ENCODE measurements at regions not wholly inside any gene's neighbourhood (a gene's known extent, or its start where the extent isn't known, plus 50 kb on each side); places are given as distances from the start of the nearest gene placed in this dataset.

DNA sequence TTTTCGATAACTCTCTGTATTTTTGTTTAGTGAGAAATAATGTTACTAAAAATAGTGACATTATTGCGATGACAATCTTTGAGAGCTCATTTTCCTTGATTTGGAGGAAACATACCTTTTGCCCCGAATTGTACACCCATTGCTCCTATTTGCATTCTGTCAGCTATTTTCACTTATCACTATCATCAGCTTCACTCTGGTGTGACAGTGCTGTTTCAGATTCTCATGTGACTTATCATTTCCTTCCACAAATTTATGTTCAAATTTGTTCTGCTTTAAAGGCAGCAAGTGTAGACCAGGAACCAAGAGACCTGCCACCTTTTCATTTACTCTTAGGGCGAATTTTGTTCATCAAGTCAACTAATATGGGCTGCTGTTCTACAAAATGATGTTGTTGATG lies 179.4 kb downstream of the RBM46 start:
- Mint-ChIP-seq H3K4me1 (ENCODE audit: low read depth, unreplicated experiment) (no peaks in the 10 kb centered on the region), H3K27ac (ENCODE audit: unreplicated experiment) (no peak overlapping the region), H3K4me3 (ENCODE audit: low read depth, unreplicated experiment) (no peak overlapping the region), H3K27me3 (ENCODE audit: unreplicated experiment) (no peaks in the 10 kb centered on the region), H3K9me3 (ENCODE audit: low read depth, unreplicated experiment) (peaks cover 2% of the 10 kb centered on the region), H3K36me3 (ENCODE audit: insufficient read depth, unreplicated experiment) (no peaks in the 10 kb centered on the region)
- CTCF ChIA-PET, result no interaction called here
- no peak for DNase-seq
- BruUV-seq (replicated peaks), result no TSS peak
- intact Hi-C loops (cut with micrococcal nuclease; ENCODE audit: unreplicated experiment), result no loop called here
- TF ChIP-seq, protein P1, sequence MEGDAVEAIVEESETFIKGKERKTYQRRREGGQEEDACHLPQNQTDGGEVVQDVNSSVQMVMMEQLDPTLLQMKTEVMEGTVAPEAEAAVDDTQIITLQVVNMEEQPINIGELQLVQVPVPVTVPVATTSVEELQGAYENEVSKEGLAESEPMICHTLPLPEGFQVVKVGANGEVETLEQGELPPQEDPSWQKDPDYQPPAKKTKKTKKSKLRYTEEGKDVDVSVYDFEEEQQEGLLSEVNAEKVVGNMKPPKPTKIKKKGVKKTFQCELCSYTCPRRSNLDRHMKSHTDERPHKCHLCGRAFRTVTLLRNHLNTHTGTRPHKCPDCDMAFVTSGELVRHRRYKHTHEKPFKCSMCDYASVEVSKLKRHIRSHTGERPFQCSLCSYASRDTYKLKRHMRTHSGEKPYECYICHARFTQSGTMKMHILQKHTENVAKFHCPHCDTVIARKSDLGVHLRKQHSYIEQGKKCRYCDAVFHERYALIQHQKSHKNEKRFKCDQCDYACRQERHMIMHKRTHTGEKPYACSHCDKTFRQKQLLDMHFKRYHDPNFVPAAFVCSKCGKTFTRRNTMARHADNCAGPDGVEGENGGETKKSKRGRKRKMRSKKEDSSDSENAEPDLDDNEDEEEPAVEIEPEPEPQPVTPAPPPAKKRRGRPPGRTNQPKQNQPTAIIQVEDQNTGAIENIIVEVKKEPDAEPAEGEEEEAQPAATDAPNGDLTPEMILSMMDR (IDR thresholded peaks at IDR 0.05; ENCODE audit: unreplicated experiment), result no peak

DNA sequence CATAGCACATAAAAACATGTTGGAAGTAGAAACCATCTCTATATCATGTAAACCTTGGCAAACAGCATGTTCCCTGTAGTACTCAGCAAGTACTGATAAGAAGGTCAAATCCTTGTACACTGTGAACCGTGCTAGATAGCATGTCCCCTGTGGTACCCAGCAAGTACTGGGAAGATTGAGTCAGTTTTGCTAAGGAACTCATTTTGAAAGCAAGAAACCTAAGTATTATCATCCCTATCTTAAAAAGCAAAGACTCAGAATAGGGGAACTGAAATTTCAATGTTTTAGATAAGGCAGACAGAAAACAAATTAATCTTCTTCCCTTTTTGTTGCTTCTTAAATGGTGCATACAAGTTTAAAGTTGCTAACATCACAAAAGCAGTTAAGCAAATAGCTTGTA lies 180.2 kb downstream of the RBM46 start:
- Mint-ChIP-seq H3K4me3 (ENCODE audit: low read depth, unreplicated experiment) (no peak overlapping the region), H3K36me3 (ENCODE audit: insufficient read depth, unreplicated experiment) (no peaks in the 10 kb centered on the region), H3K27me3 (ENCODE audit: unreplicated experiment) (no peaks in the 10 kb centered on the region), H3K27ac (ENCODE audit: unreplicated experiment) (no peak overlapping the region), H3K4me1 (ENCODE audit: low read depth, unreplicated experiment) (no peaks in the 10 kb centered on the region), H3K9me3 (ENCODE audit: low read depth, unreplicated experiment) (peaks cover 2% of the 10 kb centered on the region)
- intact Hi-C loops (cut with micrococcal nuclease; ENCODE audit: unreplicated experiment), result no loop called here
- CTCF ChIA-PET, result no interaction called here
- no peak for DNase-seq
- no TSS peak for BruUV-seq (replicated peaks)
- TF ChIP-seq, protein P1 (IDR thresholded peaks at IDR 0.05; ENCODE audit: unreplicated experiment), result no peak

DNA sequence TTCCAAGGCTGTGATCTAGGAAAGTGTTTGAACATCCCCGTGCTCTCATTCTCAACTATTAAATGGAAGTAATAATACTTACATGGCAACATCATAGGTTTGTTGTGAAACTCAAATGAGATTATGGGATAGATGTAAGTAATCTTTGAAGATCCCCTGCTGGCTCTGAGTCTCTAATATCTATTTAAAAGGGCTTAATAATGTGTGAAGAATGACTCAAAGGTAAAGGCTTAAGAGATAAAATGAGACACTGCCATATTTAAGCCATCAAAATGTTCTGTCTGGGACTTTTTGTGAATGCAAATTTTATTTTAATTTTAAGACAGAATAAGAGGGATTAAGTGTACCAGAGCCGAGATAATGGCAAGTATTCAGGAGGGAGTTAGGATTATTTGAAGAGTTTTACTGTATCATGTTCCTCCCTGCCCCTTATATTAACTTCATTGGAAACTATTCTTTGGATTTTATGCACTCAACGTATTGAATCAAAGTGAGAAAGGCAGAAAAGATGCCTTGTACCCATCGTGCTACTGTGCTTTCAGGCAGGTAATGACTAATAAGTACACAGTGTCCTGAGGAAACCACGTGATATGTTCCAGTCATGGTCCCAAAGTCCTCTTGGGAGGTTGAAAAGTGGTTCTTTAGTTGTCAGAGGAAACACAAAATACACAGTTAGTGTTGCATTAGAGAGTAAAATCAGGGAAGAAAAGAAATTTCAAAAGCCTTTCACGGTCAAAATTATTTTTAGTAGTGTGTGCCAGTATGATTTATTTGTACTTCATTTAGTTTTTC lies 192.4 kb downstream of the RBM46 start:
- no peaks in the 10 kb centered on the region for H3K27me3 Mint-ChIP-seq (ENCODE audit: unreplicated experiment)

DNA sequence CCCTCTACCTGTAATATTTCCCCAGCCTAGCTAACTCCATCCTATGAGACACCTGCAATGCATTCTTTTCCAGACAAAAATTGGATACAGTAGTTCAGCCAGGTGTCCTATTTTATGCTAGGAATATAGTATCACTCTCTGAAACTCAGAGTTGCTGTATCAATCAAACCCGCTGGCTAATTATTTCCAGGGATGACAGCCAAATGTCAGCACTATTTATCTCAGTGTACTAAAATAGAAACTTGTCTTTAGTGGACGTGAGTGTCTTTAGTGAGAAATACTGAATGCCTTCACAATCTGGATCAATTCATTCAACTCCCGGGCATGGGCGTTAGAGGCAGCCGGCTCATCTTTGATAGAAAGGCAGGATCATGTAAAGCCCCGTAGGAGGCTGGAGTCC lies 196.2 kb downstream of the RBM46 start:
- Mint-ChIP-seq H3K4me3 (ENCODE audit: low read depth, unreplicated experiment) (no peak overlapping the region), H3K27ac (ENCODE audit: unreplicated experiment) (no peak overlapping the region), H3K4me1 (ENCODE audit: low read depth, unreplicated experiment) (no peaks in the 10 kb centered on the region), H3K27me3 (ENCODE audit: unreplicated experiment) (no peaks in the 10 kb centered on the region), H3K9me3 (ENCODE audit: low read depth, unreplicated experiment) (no peaks in the 10 kb centered on the region), H3K36me3 (ENCODE audit: insufficient read depth, unreplicated experiment) (no peaks in the 10 kb centered on the region)
- CTCF ChIA-PET, result no interaction called here
- no peak for DNase-seq
- no TSS peak for BruUV-seq (replicated peaks)
- intact Hi-C loops (cut with micrococcal nuclease; ENCODE audit: unreplicated experiment), result no loop called here
- TF ChIP-seq, protein P1 (IDR thresholded peaks at IDR 0.05; ENCODE audit: unreplicated experiment), result no peak

More for the DNA sequence above, 192.4 kb downstream of the RBM46 start:
- DNase-seq, result no peak
- intact Hi-C loops (cut with micrococcal nuclease; ENCODE audit: unreplicated experiment), result no loop called here
- Mint-ChIP-seq H3K9me3 (ENCODE audit: low read depth, unreplicated experiment) (peaks cover 3% of the 10 kb centered on the region), H3K36me3 (ENCODE audit: insufficient read depth, unreplicated experiment) (no peaks in the 10 kb centered on the region), H3K27ac (ENCODE audit: unreplicated experiment) (no peak overlapping the region), H3K4me1 (ENCODE audit: low read depth, unreplicated experiment) (no peaks in the 10 kb centered on the region), H3K4me3 (ENCODE audit: low read depth, unreplicated experiment) (no peak overlapping the region)
- TF ChIP-seq, protein P1 (IDR thresholded peaks at IDR 0.05; ENCODE audit: unreplicated experiment), result no peak
- no TSS peak for BruUV-seq (replicated peaks)
- CTCF ChIA-PET, result interaction anchor here (0.8 kb wide), 1 partner anchor 890 kb away, joined by 3 read pairs; no protein-coding TSS in a partner anchor
